Brain microvascular endothelial cell (primary cell): ENCODE measurements at regions not wholly inside any gene's neighbourhood (a gene's known extent, or its start where the extent isn't known, plus 50 kb on each side); places are given as distances from the start of the nearest gene placed in this dataset.

Experiments
- DNase-seq: peaks from one replicate; pipeline ENCODE4 v3.0.0-alpha.2; 2020
- H3K27ac ChIP-seq: fragments of 250-450 bp; sonication (Bioruptor Pico); 2 replicates; pipeline ENCODE4 v1.5.1; 2020; ENCODE audit warnings: mild to moderate bottlenecking, moderate library complexity
- H3K27me3 ChIP-seq: fragments of 250-450 bp; sonication (Bioruptor Pico); replicated peaks from 2 replicates; pipeline ENCODE4 v1.5.1; 2020; ENCODE audit warnings: mild to moderate bottlenecking
- H3K36me3 ChIP-seq: fragments of 250-450 bp; sonication (Bioruptor Pico); replicated peaks from 2 replicates; pipeline ENCODE4 v1.5.1; 2020; ENCODE audit warnings: mild to moderate bottlenecking
- H3K4me3 ChIP-seq: 2 replicates; pipeline ENCODE4 v1.5.1; 2011; ENCODE audit warnings: low read depth, mild to moderate bottlenecking, control low read depth, low read length, moderate library complexity
- in situ Hi-C: cut with HindIII; loops from 2 replicates; pipeline ENCODE4 v1.10.0; 2017; ENCODE audit warnings: low sequenced_read_pairs, low pct_ligation_motif_present
- TF ChIP-seq, protein P1 (sequence below): IDR thresholded peaks from 2 replicates; pipeline ENCODE4 v1.5.1; 2011; ENCODE audit warnings: low read depth, mild to moderate bottlenecking, moderate library complexity, low read length, control low read depth, inconsistent platforms; ENCODE audit errors: missing control alignments

DNA sequence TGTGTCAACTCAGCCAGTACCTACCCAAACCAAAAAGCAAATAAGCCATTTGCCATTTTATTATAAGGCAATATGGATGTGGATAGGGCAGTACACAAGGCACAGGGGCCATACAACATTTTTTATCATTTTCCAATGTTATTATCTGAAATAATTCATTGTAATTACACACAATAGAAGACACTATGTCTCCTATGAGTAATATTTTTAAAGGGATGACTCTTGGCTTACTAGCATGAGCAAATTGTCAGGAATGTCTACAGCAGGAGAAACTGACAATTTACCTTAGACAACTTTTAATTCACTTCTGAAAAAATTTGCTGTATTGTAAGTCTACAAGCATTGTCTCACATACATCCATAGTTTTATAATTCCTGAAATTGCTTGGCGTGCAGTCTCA is 1193.9 kb upstream of the CELF4 start:
- TF ChIP-seq, protein P1, sequence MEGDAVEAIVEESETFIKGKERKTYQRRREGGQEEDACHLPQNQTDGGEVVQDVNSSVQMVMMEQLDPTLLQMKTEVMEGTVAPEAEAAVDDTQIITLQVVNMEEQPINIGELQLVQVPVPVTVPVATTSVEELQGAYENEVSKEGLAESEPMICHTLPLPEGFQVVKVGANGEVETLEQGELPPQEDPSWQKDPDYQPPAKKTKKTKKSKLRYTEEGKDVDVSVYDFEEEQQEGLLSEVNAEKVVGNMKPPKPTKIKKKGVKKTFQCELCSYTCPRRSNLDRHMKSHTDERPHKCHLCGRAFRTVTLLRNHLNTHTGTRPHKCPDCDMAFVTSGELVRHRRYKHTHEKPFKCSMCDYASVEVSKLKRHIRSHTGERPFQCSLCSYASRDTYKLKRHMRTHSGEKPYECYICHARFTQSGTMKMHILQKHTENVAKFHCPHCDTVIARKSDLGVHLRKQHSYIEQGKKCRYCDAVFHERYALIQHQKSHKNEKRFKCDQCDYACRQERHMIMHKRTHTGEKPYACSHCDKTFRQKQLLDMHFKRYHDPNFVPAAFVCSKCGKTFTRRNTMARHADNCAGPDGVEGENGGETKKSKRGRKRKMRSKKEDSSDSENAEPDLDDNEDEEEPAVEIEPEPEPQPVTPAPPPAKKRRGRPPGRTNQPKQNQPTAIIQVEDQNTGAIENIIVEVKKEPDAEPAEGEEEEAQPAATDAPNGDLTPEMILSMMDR = no peak
- H3K36me3 ChIP-seq = no peaks in the 10 kb centered on the region
- H3K27ac ChIP-seq = no peak overlapping the region
- H3K4me3 ChIP-seq = no peak overlapping the region
- DNase-seq = no peak
- H3K27me3 ChIP-seq = no peaks in the 10 kb centered on the region
- in situ Hi-C loops = no loop called here

DNA sequence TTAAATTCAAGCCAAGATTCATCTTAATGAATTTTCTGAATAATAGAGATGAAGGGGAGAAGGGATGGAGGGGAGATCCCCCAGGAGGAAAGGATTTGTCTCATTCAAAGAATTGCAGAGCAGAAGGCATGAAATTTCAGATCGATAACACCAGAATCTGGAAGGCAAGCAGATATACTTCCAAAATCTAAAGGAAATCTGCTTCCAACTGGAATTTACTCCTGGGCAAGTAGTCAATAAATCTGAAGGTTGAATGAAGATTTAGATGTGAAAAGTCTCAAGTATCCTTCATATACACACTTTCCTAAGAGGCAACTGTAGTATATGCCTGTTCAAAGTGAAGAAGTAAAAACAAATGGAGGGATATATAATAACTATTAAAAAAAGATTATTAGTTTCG is 1190.8 kb upstream of the CELF4 start:
- TF ChIP-seq, protein P1 = no peak
- Histone ChIP-seq H3K4me3 (no peak overlapping the region), H3K27ac (no peak overlapping the region), H3K27me3 (no peaks in the 10 kb centered on the region), H3K36me3 (no peaks in the 10 kb centered on the region)
- in situ Hi-C loops = no loop called here
- no peak for DNase-seq

DNA sequence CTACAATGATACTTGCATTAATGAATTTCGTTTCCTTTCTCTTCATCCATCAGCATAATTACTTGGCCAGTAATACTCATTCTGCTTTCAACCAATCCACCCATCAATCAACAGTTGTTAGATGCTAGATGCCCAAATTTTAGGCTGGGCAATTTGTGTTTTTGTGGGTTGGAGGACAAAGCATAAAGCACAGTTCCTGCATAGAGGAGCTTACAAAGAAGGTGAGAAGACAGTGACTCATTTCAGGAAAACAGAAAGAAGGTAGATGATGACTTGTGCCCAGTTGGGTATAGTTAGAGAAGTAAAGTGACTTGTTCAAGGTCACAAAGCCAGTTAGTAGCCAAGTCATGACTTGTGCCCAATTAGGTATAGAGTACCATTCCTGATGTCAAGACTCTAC is 1186.8 kb upstream of the CELF4 start:
- in situ Hi-C loops = no loop called here
- DNase-seq = no peak
- TF ChIP-seq, protein P1 = no peak
- Histone ChIP-seq H3K27ac (no peak overlapping the region), H3K36me3 (no peaks in the 10 kb centered on the region), H3K27me3 (no peaks in the 10 kb centered on the region), H3K4me3 (no peak overlapping the region)

DNA sequence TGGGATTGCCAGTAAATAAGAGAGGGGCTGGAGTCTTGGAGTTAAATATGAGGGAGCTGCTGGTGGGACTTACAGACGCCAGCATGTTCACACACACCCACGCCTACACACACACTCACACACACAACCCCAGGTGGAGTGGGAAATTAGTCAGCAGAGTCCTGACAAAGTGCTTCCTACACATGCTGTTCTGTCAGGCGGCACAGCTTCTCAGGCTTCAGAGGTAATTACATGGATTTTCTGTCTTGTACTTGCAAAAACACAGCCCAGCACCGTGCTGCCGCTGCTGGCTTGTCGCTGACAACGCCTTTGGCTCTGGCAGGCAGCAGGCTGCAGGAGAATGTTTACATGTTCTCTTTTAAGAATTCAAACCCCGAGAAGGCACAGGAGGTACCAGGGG is 1186.3 kb upstream of the CELF4 start:
- Histone ChIP-seq H3K27ac (no peak overlapping the region), H3K27me3 (no peaks in the 10 kb centered on the region), H3K4me3 (no peak overlapping the region), H3K36me3 (no peaks in the 10 kb centered on the region)
- TF ChIP-seq, protein P1 = no peak
- in situ Hi-C loops = no loop called here
- DNase-seq = no peak

DNA sequence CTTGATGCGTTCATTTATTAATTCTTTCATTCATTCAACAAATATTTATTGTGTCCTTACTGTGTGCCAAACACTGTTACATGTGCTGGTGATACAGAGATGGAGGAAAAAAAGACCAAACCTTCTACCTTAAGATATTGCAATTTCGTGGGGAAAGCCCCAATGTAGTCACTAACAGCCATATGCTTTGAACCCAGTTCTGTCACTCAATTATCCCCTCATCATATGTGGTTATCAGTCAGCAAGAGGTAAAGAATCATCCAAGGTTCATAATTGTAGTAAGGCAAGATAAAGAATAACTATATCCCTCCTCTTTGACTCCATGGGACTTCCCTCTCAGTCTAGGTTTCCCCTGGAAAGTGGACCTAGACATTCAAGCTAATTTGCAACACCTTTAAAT is 1185.6 kb upstream of the CELF4 start:
- in situ Hi-C loops = no loop called here
- DNase-seq = no peak
- H3K4me3 ChIP-seq = no peak overlapping the region
- TF ChIP-seq, protein P1 = no peak
- H3K27ac ChIP-seq = no peak overlapping the region
- no peaks in the 10 kb centered on the region for H3K27me3 ChIP-seq
- H3K36me3 ChIP-seq = no peaks in the 10 kb centered on the region

DNA sequence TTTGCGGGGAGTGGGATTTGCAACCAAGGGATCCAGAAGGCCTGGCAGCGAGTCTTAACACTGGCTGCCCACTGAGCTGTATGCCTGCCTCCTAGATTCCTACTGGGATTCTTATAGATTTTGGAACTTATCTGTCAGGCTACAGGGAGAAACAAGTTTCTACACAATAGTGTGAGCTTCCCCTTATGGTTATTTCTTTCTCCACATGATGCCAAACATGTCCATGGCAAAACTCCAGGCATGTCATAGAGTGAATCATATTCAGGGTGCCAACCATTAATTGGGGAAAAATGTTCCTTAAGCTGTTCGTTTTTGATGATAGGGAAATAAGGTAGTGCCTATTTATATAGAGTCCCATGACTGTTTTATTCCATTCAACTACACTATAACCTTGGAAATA is 1185.2 kb upstream of the CELF4 start:
- H3K4me3 ChIP-seq = no peak overlapping the region
- H3K36me3 ChIP-seq = no peaks in the 10 kb centered on the region
- in situ Hi-C loops = no loop called here
- H3K27me3 ChIP-seq = no peaks in the 10 kb centered on the region
- TF ChIP-seq, protein P1 = no peak
- no peak for DNase-seq
- no peak overlapping the region for H3K27ac ChIP-seq
